Activated CD4-positive, alpha-beta T cell treated with anti-CD3 and anti-CD28 coated beads for 48 hours (primary cell): ENCODE measurements at regions not wholly inside any gene's neighbourhood (a gene's known extent, or its start where the extent isn't known, plus 50 kb on each side); places are given as distances from the start of the nearest gene placed in this dataset.

ENCODE experiments used
- DNase-seq: peaks from one replicate; pipeline ENCODE4 v3.0.0-alpha.2; 2020

DNA sequence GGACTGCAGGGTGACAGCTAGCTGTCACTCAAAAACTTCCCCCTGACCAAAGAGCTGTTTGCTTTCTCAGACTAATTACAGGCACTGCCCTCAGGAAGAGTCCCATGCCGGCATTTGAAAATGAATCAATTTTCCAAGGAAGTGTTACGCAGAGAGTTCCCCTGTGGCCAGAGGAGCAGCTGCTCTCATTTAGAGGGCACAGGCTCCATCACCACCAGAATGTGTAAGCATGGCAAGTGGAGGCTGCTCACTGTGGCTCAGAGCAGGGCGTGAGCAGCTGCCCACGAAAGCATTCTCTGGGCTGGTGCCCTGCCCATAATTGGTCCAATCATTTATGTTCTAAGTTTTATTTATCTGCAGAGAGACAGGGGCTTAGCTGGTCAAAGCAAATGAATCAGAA is 202.2 kb downstream of the RAMP3 start:
- DNase-seq = no peak

GRCh38 chr7:45363669-45364068 is 206.1 kb downstream of the RAMP3 start:
- DNase-seq = no peak

DNA sequence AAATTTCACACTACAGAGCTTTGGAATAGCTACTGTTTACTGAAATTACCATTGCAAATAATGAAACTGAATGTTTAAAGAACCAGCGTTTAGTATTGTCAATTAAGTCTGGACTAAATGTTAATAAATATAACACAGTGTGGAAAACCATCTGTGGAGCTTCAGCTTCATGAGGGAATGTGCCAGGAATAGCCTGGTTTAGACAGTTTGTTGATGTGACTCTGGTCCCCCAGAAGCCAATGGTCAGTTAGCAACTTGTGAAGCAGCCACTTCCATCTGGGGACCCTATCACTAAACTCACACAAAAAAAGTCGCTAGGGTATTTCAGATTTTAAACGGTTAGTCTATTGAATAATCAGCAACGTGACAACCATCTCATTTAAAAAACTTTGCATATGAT is 207.8 kb downstream of the RAMP3 start:
- no peak for DNase-seq

- no peak for DNase-seq
Observed at GRCh38 chr7:45366475-45366874, 207.7 kb upstream of the ADCY1 start.

DNA sequence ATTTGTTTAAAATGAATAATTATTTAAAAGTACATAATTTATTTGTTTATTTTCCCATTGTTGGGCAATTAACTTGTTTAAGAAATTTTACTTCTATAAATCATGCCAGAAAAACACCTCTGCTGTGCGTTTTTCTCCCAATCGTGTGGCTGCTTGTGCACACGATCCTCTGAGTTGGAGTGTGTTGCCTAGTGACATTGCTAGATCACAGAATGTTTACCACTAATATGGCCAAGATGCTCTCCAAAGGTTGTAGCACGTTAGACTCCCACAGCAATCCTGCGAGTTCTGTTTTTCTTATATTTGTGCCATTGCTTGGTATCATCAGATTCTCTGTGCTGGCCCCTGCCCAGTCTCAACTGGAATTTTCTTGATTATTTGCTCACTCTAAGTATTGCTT is 207.1 kb upstream of the ADCY1 start:
- no peak for DNase-seq

- DNase-seq = no peak
Observed at GRCh38 chr7:45368129-45368807, 205.9 kb upstream of the ADCY1 start.

- DNase-seq = no peak
Observed at GRCh38 chr7:45384499-45384898, 189.7 kb upstream of the ADCY1 start.

DNA sequence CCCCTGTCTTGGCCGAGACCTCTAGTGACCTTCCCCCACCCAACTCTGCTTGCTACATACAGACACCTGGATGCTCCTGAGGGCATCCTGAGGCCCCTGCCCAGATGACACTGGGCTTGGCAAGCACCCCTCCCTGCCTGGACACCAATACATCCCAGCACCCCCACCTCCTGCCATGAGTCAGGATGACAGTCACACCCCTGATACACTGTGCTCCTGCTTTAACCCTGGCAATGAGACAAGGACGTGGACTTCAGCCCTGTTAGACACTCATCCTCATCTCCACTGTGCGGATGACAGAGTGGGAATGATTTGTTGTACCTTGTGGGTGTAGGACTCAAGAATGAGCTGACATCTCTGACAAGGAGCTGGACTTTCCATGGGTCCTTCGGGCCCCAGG is 186.3 kb upstream of the ADCY1 start:
- no peak for DNase-seq

DNA sequence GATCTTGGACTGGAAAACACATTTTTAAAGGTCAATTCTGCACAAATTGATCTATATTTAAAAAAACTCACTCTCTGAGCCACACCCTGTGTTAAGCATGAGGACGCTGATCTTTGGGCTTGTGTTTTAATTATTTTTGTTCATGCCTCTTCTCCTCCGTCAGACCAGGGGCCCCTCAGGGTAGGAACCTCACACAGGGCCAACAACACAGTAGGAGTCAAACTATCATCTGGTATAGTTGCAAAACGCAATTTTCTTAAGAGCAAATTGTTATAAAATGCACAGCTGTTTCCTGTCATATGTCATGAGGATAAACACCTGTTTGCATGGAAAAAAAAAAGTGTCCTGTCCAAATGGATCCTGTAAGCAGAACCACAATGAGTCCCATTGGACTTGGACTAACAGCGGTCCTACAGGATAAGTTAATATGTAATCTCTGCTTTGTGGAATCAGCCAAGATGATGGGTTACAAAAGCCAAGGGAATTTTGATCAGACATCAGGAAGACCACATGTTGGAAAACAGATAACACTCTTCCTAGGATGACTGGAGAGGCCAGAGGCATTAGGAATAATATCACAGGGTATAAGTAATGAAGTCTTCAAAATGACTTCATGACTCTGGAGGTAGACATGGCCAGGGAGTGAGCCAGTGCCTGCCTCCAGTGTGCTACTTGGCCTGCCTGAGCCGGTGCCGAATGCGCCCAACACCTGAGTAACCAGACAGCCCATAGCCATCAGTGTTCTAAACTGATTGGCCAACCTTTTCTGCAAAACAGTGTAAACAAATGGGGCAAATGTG is 184.9 kb upstream of the ADCY1 start:
- no peak for DNase-seq

DNA sequence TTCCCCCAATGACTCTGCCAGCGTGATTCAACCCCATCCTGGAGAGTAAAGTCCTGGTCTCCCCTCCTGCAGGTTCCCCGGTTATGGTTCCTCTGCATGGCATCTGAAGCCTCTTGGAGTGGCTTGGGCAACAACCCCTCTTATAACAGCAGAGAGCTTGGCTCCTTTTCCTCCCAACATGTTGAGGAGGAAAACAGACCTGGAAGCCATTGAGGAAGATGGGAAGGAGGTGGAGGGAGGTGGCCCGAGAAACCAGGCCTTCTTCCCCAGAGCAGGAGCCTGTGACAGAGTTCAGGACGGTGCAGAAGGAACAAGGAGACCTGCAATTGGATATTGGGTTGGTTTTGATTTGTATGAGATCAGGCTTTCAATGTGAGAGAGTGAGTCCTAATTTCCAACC is 184.0 kb upstream of the ADCY1 start:
- DNase-seq = no peak

DNA sequence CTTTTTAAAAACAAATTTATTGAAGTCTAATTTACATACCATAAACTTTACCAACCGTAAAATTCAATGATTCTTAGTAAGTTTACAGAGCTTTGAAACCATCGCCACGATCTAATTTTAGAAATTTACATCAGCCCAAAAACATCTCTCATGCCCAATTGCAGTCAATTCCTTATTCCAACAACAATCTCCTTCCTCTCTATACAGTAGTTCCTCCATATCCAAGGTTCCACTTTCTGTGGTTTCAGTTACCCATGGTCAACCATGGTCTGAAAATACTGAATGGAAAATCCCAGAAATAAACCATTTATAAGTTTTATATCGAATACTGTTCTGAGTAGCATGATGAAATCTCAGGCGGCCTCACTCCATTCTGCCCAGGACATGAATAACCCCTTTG is 183.4 kb upstream of the ADCY1 start:
- DNase-seq = no peak

DNA sequence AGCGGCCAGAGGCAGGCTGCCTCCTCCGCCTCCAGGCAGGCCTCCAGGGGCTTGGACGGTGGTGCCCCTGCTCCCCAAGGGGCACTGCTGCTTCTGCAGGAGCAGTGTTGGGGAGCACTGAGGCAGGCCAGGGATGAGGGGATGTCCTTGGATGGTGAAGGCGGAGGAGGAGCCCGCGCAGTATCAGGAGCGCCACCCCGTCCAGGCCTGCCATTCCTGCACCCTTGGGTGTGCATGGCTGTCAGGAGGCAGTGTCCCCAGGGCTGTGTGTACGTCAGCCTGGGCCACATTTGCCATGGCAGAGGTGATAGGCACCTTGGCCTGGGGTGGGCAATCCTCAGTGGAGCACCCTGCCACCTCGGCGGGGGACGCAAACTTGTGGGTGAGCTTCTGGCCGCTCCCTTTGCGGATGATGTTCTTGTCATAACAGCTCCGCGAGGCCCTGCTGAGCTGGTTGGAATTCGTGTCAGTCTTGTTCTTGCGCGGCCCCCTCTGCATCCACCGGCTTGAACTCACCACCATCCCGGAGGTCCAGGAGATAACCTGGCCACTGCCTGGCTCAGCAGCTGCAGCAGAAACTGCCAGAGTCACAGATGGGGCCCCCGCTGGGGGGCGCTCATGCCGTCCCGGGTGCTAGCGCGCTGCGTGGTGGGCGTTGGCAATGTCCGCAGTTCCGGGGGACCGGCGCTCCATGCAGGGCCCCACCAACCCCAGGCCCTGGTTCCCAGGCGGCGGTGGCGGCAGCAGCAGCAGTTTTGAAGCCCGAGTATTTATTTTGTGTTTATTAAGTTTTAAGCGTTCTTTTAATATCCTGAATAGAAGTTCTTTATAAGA is 182.3 kb upstream of the ADCY1 start:
- no peak for DNase-seq

GRCh38 chr7:45394117-45394708 is 180.0 kb upstream of the ADCY1 start:
- DNase-seq = no peak

DNA sequence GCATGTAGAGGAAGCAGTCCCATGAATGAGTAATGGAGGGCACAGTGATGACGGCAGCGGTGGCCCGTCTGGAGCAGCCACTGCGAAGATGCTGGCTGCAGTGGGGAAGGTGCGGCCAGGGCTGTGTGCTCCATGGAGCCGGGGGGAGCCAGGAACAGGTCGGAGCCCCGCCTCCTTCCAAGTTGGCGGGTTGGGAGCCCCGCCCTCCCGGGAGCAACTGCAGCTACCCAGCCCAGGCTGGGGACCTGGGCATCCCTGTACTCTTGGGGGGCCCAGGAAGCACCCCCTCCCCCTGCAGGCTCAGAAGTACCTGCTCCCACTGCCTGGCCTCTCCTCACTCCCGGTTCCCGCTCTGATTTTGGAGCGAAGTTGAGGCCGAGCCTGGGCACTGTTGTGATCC is 175.1 kb upstream of the ADCY1 start:
- no peak for DNase-seq

GRCh38 chr7:45400680-45401079 is 173.5 kb upstream of the ADCY1 start:
- no peak for DNase-seq

GRCh38 chr7:45401155-45401554 is 173.0 kb upstream of the ADCY1 start:
- no peak for DNase-seq

- DNase-seq = no peak
Observed at GRCh38 chr7:45401851-45402250, 172.3 kb upstream of the ADCY1 start.

GRCh38 chr7:45402480-45403218 is 171.5 kb upstream of the ADCY1 start:
- DNase-seq = no peak

GRCh38 chr7:45404622-45405021 is 169.5 kb upstream of the ADCY1 start:
- no peak for DNase-seq

DNA sequence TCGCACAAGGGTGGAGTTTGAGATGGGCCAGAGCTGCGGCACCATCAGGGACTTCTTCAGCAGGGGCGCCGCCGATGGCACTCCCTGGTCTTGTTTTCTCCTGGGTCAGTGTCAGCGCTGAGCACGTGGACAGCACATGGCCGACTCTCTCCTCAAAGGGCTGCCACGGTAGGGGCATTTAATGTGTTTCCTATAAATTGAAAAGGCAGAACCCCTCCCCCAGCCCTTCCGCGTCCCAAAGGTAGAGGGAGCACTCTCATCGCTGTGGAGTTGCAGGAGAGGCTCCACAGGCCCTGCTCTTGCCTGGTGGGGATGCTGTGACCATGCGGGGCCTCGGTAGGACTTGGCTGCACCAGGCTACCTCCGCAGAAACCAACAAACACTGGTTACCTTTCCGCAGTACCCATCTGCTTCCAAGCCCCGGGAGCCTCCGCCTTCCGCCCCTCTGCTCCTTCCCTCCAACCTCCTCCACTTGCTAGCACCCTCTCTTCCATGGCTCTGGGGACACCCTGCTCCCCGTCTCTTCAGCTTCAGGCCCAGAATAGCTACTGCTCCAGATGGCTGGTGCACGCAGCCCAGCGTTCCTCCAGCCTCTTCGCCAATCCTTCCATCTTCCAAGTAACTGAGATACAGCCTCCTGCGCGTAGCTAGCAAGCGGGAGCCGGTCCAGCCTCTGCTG is 166.3 kb upstream of the ADCY1 start:
- no peak for DNase-seq

DNA sequence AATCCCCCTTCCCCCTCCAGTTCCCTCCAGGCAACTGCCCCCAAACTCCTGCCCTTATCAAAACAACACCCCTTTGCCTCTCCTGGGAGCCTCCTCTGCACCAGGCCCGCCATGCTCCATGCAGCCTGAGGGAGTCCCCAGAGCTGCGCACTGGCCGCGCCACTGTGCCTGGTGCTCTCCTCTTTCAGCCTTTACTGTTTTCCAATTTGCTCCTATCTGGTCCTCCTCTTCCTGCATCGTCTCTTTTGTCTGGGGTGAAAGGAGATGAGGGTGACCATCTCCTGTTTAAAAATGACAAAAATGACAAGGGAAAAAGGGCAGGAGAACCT is 165.8 kb upstream of the ADCY1 start:
- DNase-seq = no peak

- no peak for DNase-seq
Observed at GRCh38 chr7:45410893-45411292, 163.3 kb upstream of the ADCY1 start.
